ENCODE measurements at regions not wholly inside any gene's neighbourhood (a gene's known extent, or its start where the extent isn't known, plus 50 kb on each side); places are given as distances from the start of the nearest gene placed in this dataset.

DNA sequence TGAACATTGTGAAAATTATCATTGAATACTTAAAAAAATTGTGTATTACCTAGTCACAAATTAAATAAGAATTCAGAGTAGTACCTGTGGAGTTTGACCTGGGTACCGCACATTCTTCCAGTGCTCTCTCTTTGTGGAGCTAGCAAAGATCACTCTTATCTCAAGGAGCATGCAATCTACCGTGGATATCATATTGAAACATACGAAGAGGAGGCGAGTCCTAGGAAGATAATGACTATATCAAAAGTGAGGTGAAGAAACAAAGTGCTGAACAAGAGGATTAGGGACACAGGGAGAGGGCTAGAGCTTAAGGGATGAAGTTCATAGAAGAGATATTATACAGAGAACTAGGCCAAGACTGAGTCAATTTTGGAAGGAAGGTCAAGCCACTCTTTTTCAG, 55.9 kb upstream of the NR3C1 start:
- TF ChIP-seq, protein P1, sequence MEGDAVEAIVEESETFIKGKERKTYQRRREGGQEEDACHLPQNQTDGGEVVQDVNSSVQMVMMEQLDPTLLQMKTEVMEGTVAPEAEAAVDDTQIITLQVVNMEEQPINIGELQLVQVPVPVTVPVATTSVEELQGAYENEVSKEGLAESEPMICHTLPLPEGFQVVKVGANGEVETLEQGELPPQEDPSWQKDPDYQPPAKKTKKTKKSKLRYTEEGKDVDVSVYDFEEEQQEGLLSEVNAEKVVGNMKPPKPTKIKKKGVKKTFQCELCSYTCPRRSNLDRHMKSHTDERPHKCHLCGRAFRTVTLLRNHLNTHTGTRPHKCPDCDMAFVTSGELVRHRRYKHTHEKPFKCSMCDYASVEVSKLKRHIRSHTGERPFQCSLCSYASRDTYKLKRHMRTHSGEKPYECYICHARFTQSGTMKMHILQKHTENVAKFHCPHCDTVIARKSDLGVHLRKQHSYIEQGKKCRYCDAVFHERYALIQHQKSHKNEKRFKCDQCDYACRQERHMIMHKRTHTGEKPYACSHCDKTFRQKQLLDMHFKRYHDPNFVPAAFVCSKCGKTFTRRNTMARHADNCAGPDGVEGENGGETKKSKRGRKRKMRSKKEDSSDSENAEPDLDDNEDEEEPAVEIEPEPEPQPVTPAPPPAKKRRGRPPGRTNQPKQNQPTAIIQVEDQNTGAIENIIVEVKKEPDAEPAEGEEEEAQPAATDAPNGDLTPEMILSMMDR (conservative IDR thresholded peaks at IDR 0.05; ENCODE audit: low read length): no peak
- no peak for TF ChIP-seq EZH2phosphoT487 (IDR thresholded peaks at IDR 0.05; ENCODE audit: borderline replicate concordance)
